ENCODE measurements at regions not wholly inside any gene's neighbourhood (a gene's known extent, or its start where the extent isn't known, plus 50 kb on each side); places are given as distances from the start of the nearest gene placed in this dataset.

DNA sequence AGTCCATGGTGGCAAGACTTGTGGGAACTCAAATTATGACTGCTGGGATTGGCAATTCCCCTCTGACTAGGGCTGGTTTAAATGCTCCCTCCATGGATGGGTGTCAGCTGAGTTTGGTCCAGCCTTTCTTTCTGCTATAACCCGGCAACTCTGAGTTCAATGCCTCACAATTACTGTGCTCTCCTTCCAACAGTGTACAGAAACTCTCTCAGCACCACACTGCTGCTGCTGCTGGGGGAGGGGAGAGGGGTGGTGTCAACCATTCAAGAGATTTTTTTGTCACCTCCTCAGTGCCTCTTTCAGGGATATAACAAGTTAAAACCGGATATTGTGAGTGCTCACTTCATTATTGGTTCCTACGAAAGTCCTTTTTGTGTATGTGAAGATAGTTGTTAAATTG is 830.3 kb upstream of the NXPH2 start:
- FAIRE-seq: no peak
- TF ChIP-seq TAF1 (IDR thresholded peaks at IDR 0.05; ENCODE audit: low read depth, low read length) (no peak), POLR2A (IDR thresholded peaks at IDR 0.05; ENCODE audit: low read depth, low read length) (no peak), PAX5 (IDR thresholded peaks at IDR 0.05; ENCODE audit: insufficient read depth, low read length, severe bottlenecking) (no peak), SPI1 (IDR thresholded peaks at IDR 0.05; ENCODE audit: low read depth, low read length) (no peak), POU2F2 (IDR thresholded peaks at IDR 0.05; ENCODE audit: low read depth, low read length) (no peak), POLR2AphosphoS5 (IDR thresholded peaks at IDR 0.05; ENCODE audit: low read depth, low read length) (no peak)
- DNase-seq (ENCODE audit: insufficient read length, low spot score): no peak

DNA sequence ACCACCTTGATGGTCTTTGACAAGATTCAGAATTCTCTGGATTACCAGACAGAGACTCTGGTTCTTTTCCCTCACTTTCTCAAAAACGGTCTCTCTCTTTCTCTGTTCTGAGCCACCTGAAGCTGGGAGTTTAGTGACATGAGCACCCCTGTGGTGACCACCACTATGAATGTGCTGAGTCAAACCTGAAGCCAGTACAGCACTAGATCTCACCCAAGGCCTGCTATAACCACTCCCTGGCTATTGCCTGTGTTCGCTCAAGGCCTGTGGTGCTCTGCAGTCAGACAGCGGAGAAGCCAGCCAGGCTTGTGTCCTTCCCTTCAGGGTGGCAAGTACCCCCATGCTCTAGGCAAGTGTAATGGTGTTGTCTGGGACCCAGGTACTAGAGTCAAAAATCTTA is 828.9 kb upstream of the NXPH2 start:
- FAIRE-seq (no peak), DNase-seq (ENCODE audit: insufficient read length, low spot score) (no peak)
- TF ChIP-seq PAX5 (IDR thresholded peaks at IDR 0.05; ENCODE audit: insufficient read depth, low read length, severe bottlenecking) (no peak), POLR2A (IDR thresholded peaks at IDR 0.05; ENCODE audit: low read depth, low read length) (no peak), SPI1 (IDR thresholded peaks at IDR 0.05; ENCODE audit: low read depth, low read length) (no peak), POU2F2 (IDR thresholded peaks at IDR 0.05; ENCODE audit: low read depth, low read length) (no peak), TAF1 (IDR thresholded peaks at IDR 0.05; ENCODE audit: low read depth, low read length) (no peak), POLR2AphosphoS5 (IDR thresholded peaks at IDR 0.05; ENCODE audit: low read depth, low read length) (no peak)

DNA sequence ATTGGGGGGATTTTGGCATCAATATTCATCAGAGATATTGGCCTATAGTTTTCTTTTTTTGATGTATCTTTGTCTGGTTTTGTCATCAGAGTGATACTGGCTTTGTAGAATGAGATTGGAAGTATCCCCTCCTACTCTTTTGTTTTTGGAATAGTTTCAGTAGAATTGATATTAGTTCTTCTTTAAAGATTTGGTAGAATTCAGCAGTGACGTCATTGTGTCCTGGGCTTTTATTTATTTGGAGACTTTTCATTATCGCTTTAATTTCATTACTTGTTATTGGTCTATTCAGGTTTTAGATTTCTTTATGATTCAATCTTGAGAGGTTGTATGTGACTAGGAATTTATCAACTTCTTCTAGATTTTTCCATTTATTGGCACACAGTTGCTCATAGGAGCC is 825.5 kb upstream of the NXPH2 start:
- FAIRE-seq: no peak
- TF ChIP-seq POU2F2 (IDR thresholded peaks at IDR 0.05; ENCODE audit: low read depth, low read length) (no peak), TAF1 (IDR thresholded peaks at IDR 0.05; ENCODE audit: low read depth, low read length) (no peak), SPI1 (IDR thresholded peaks at IDR 0.05; ENCODE audit: low read depth, low read length) (no peak), POLR2A (IDR thresholded peaks at IDR 0.05; ENCODE audit: low read depth, low read length) (no peak), POLR2AphosphoS5 (IDR thresholded peaks at IDR 0.05; ENCODE audit: low read depth, low read length) (no peak), PAX5 (IDR thresholded peaks at IDR 0.05; ENCODE audit: insufficient read depth, low read length, severe bottlenecking) (no peak)
- DNase-seq (ENCODE audit: insufficient read length, low spot score): no peak

DNA sequence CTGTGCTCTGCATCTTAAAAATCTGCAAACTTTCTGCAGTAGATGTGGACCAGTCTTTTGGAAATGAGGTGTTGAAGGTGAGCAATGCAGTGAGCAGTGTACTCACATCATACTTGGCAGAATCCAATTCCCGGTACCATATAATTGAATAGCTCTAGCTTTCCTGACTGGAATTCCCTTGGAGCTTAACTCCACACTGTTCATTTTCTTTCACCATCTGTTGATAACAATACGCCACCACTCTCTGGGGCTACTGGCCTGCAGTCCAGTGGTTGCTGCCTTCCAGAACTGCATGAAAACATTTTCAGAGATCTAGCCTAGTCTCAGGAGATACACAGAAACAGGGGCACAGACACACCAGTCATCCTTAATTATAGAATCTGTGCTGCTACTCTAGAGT is 820.0 kb upstream of the NXPH2 start:
- DNase-seq (ENCODE audit: insufficient read length, low spot score): no peak
- TF ChIP-seq POLR2AphosphoS5 (IDR thresholded peaks at IDR 0.05; ENCODE audit: low read depth, low read length): no peak
- no peak for TF ChIP-seq POLR2A (IDR thresholded peaks at IDR 0.05; ENCODE audit: low read depth, low read length)
- TF ChIP-seq POU2F2 (IDR thresholded peaks at IDR 0.05; ENCODE audit: low read depth, low read length): no peak
- no peak for TF ChIP-seq TAF1 (IDR thresholded peaks at IDR 0.05; ENCODE audit: low read depth, low read length)
- no peak for TF ChIP-seq PAX5 (IDR thresholded peaks at IDR 0.05; ENCODE audit: insufficient read depth, low read length, severe bottlenecking)
- TF ChIP-seq SPI1 (IDR thresholded peaks at IDR 0.05; ENCODE audit: low read depth, low read length): no peak
- no peak for FAIRE-seq

DNA sequence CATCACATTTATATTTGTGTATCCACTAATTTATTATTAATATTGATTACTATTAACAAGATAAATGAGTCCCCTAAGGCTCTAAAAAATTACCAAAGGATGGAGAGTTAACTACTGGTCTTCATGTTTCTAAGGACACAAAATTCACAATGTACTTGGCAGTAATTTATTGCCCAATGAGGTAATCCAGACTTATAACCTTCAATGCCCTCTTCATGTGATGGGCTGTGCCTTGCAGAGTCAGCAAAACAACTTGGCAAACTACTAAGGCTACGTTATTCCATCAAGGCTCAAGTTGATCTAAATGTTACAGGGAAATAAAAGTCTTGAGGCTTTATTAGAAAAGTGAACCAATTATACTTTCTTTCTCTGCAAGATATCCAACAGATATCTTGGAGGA is 804.9 kb upstream of the NXPH2 start:
- TF ChIP-seq SPI1 (IDR thresholded peaks at IDR 0.05; ENCODE audit: low read depth, low read length) (no peak), POU2F2 (IDR thresholded peaks at IDR 0.05; ENCODE audit: low read depth, low read length) (no peak), POLR2AphosphoS5 (IDR thresholded peaks at IDR 0.05; ENCODE audit: low read depth, low read length) (no peak), POLR2A (IDR thresholded peaks at IDR 0.05; ENCODE audit: low read depth, low read length) (no peak), PAX5 (IDR thresholded peaks at IDR 0.05; ENCODE audit: insufficient read depth, low read length, severe bottlenecking) (no peak), TAF1 (IDR thresholded peaks at IDR 0.05; ENCODE audit: low read depth, low read length) (no peak)
- no peak for DNase-seq (ENCODE audit: insufficient read length, low spot score)
- no peak for FAIRE-seq

DNA sequence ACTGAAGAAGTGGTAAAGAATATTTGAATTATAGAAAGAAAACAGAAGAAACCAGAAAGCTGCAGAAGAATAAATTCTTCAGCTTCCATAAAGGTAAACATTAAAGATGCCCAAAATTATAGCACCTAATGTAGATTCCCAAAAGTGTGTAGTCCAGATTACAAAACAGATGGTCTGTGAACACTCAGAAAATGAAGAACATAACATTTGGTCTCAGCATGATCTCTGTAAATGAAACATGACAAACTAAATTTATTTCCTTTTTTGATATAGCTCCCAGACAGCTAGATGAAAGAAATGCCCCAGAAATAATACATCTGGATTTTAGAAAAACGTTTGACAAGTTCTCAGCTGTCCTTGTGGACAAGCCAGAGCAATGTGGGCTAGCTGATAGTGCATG is 794.2 kb upstream of the NXPH2 start:
- DNase-seq (ENCODE audit: insufficient read length, low spot score) (no peak), FAIRE-seq (no peak)
- TF ChIP-seq PAX5 (IDR thresholded peaks at IDR 0.05; ENCODE audit: insufficient read depth, low read length, severe bottlenecking) (no peak), TAF1 (IDR thresholded peaks at IDR 0.05; ENCODE audit: low read depth, low read length) (no peak), SPI1 (IDR thresholded peaks at IDR 0.05; ENCODE audit: low read depth, low read length) (no peak), POU2F2 (IDR thresholded peaks at IDR 0.05; ENCODE audit: low read depth, low read length) (no peak), POLR2A (IDR thresholded peaks at IDR 0.05; ENCODE audit: low read depth, low read length) (no peak), POLR2AphosphoS5 (IDR thresholded peaks at IDR 0.05; ENCODE audit: low read depth, low read length) (no peak)

DNA sequence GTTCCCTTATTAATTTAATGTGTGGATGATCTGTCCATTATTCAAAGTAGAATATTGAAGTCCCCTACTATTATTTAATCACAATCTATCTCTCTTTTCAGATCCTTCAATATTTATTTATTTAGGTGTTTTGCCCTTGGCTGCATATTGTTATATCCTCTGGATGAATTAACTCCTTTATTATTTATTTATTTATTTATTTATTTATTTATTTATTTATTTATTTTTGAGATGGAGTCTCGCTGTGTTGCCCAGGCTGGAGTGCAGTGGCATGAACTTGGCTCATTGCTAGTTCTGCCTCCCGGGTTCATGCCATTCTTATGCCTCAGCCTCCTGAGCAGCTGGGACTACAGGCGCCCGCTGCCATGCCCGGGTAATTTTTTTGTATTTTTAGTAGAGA is 776.6 kb upstream of the NXPH2 start:
- TF ChIP-seq POLR2AphosphoS5 (IDR thresholded peaks at IDR 0.05; ENCODE audit: low read depth, low read length): no peak
- TF ChIP-seq POLR2A (IDR thresholded peaks at IDR 0.05; ENCODE audit: low read depth, low read length): no peak
- TF ChIP-seq SPI1 (IDR thresholded peaks at IDR 0.05; ENCODE audit: low read depth, low read length): no peak
- TF ChIP-seq TAF1 (IDR thresholded peaks at IDR 0.05; ENCODE audit: low read depth, low read length): no peak
- TF ChIP-seq PAX5 (IDR thresholded peaks at IDR 0.05; ENCODE audit: insufficient read depth, low read length, severe bottlenecking): no peak
- TF ChIP-seq POU2F2 (IDR thresholded peaks at IDR 0.05; ENCODE audit: low read depth, low read length): no peak
- FAIRE-seq (no peak), DNase-seq (ENCODE audit: insufficient read length, low spot score) (no peak)

DNA sequence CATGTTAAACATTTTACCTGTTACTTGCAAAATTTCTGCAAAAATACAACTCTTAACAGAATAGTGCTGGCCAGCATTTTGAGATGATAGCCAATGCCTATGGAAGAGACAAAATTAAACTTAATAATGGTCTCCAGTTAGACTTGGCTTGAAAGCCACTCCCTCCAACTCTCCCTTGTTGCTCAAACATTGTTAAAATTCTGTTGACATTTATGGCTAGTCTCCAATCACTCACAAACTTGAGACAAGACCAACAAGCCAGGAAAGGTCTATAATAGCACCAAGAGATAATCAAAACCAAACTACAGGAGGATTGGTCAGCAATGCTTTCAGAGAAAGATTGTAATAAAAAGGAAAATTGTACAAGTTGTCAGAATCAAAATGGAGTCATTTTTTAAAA is 770.7 kb upstream of the NXPH2 start:
- DNase-seq (ENCODE audit: insufficient read length, low spot score) (no peak), FAIRE-seq (no peak)
- TF ChIP-seq TAF1 (IDR thresholded peaks at IDR 0.05; ENCODE audit: low read depth, low read length): no peak
- TF ChIP-seq SPI1 (IDR thresholded peaks at IDR 0.05; ENCODE audit: low read depth, low read length): no peak
- TF ChIP-seq POLR2A (IDR thresholded peaks at IDR 0.05; ENCODE audit: low read depth, low read length): no peak
- no peak for TF ChIP-seq PAX5 (IDR thresholded peaks at IDR 0.05; ENCODE audit: insufficient read depth, low read length, severe bottlenecking)
- TF ChIP-seq POLR2AphosphoS5 (IDR thresholded peaks at IDR 0.05; ENCODE audit: low read depth, low read length): no peak
- no peak for TF ChIP-seq POU2F2 (IDR thresholded peaks at IDR 0.05; ENCODE audit: low read depth, low read length)

DNA sequence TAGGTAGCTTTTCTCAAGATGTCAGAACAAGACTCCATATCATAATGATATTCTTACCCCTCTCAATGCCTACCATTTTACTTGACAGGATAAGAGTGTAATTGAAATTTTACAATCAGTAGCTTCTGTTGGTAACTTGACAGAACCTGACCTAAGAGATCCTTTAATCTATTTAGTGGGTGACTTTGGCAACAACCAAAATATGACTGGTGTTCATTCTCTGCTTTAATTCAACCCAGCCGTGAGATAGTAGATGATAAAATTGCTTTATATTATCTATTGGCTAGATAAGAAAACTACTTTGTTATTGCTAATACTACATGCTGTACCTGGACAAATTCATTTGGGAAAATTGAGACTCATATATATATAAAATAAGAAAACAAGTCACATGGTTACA is 770.2 kb upstream of the NXPH2 start:
- DNase-seq (ENCODE audit: insufficient read length, low spot score): no peak
- no peak for FAIRE-seq
- TF ChIP-seq PAX5 (IDR thresholded peaks at IDR 0.05; ENCODE audit: insufficient read depth, low read length, severe bottlenecking) (no peak), SPI1 (IDR thresholded peaks at IDR 0.05; ENCODE audit: low read depth, low read length) (no peak), POU2F2 (IDR thresholded peaks at IDR 0.05; ENCODE audit: low read depth, low read length) (no peak), POLR2AphosphoS5 (IDR thresholded peaks at IDR 0.05; ENCODE audit: low read depth, low read length) (no peak), TAF1 (IDR thresholded peaks at IDR 0.05; ENCODE audit: low read depth, low read length) (no peak), POLR2A (IDR thresholded peaks at IDR 0.05; ENCODE audit: low read depth, low read length) (no peak)

All from GM12891 (cell line).